GM12872 (cell line): ENCODE measurements at regions not wholly inside any gene's neighbourhood (a gene's known extent, or its start where the extent isn't known, plus 50 kb on each side); places are given as distances from the start of the nearest gene placed in this dataset.

Experiments used
- TF ChIP-seq, protein P1 (sequence below): IDR thresholded peaks from 3 replicates; pipeline ENCODE4 v1.5.1; 2011; ENCODE audit warnings: low read depth, mild to moderate bottlenecking, low read length, moderate library complexity; ENCODE audit not compliant: insufficient read depth

- TF ChIP-seq, protein P1, sequence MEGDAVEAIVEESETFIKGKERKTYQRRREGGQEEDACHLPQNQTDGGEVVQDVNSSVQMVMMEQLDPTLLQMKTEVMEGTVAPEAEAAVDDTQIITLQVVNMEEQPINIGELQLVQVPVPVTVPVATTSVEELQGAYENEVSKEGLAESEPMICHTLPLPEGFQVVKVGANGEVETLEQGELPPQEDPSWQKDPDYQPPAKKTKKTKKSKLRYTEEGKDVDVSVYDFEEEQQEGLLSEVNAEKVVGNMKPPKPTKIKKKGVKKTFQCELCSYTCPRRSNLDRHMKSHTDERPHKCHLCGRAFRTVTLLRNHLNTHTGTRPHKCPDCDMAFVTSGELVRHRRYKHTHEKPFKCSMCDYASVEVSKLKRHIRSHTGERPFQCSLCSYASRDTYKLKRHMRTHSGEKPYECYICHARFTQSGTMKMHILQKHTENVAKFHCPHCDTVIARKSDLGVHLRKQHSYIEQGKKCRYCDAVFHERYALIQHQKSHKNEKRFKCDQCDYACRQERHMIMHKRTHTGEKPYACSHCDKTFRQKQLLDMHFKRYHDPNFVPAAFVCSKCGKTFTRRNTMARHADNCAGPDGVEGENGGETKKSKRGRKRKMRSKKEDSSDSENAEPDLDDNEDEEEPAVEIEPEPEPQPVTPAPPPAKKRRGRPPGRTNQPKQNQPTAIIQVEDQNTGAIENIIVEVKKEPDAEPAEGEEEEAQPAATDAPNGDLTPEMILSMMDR: no peak
These were observed 545.4 kb downstream of the TBC1D22A start for GRCh38 chr22:47307822-47308221.

DNA sequence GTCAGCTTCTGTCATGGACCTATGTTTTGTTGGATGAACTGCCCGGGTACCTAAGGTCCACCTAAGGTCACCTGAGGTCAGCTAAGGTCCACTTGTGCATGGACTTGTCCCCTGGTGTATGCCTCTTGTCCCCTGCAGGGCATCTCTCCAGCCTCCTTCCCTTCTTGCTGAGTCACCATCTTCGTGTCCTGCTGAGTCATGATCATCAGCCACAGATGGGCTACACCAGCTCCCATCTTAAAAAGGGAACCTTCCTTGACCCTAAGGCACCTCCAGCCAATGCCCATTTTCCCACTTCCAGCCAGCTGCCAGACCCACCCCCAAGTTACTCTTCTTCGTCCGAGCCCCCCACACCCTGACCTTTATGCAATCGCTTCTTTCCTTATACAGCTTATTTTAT, 544.9 kb downstream of the TBC1D22A start:
- TF ChIP-seq, protein P1: no peak

DNA sequence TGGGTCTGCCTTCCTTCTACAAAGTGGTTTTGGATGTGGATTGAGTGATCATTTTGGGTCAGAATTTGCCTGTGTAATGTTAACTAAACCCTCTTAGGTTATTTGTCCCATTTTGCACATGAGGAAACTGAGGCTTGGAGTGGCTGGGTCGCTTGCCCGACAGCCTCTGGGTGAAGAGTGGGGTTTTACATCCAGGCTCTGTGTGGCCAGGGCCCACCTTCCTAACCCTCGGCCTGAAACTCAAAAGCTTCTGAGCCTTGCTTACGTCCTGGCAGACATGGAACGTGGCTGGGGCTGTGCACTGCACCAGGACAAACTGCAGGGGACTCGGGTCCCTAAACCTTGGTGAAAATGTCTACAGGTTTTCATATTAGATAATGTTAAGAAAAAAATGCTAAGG, 542.4 kb downstream of the TBC1D22A start:
- TF ChIP-seq, protein P1: no peak

GRCh38 chr22:47304191-47304831, 541.9 kb downstream of the TBC1D22A start:
- TF ChIP-seq, protein P1: no peak

GRCh38 chr22:47303161-47303890, 540.9 kb downstream of the TBC1D22A start:
- TF ChIP-seq, protein P1: no peak

DNA sequence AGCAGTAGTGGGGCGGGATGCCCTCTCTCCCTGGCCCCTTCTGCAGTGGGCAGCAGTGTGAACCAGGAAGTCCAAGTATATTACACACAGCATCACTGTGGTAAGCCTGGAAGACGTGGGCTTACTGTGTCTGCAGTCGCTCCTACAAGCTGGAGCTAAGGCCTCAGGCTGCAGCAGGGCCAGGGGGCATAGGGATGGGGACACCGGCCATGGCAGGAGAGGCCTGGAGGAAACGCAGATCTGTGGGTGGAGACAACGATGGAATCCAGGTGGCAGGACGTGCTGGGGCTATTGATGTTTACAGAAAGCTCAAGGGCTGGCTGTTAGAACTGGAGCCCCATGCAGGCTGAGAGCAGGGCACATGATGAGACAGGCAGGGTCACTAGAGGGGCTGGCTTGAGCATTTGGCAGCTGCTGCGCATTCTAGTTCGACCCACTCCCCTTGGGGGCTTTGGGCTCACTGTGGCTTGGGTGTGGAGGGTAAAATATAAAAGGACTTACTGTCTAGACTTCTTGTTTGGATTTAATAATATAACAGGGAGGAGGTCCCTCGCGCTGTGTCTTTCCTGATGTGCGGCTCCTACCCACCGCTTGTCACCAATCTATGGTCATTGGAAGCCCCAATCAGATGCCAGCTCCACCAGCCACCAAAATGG, 539.5 kb downstream of the TBC1D22A start:
- TF ChIP-seq, protein P1: no peak

DNA sequence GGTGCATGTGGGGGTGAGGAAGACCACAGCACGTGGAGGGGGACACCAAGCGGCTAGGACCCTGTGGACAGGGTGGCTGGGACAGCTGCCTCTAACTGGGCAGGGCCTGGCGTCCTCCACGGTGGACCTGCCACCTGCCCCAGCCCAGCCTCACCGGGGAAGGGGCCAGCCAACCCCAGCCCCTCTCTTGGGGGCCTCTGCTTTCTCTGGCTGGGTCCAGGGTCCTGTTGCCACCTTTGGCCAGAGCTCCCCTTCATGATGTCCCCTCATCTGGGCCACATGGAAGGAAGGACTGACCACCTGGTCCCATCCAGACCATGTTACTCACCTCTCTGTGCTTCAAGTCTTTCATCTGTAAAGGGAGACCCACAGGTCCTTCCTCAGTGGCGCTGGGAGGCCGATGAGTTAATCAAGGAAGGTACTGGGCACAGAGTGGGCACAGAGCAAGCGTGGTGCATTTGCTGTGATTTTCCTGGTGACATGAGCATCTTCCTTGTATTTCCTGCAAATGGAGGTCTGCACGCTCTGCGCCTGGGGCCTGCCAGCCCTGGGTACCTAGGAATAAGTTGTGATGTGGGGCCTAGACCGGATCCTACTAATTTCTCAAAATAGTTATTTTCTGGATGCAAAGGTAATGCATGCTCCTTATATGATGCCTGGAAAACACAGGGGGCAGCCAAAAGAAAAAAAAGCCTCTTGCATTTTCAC, 538.4 kb downstream of the TBC1D22A start:
- TF ChIP-seq, protein P1: no peak
